Adrenal gland (tissue), 5 donors: ENCODE measurements at regions not wholly inside any gene's neighbourhood (a gene's known extent, or its start where the extent isn't known, plus 50 kb on each side); places are given as distances from the start of the nearest gene placed in this dataset.

Experiments
- CTCF ChIP-seq, 6 experiments: fragments of 450-650 bp in 4 of 6; fragments of 200-600 bp in 2 of 6; sonication (generic) in 1 of 6; IDR thresholded peaks; 1 replicate in 5 of 6; 2 replicates in 1 of 6; pipeline versions ENCODE4 v1.5.1 to v1.8.0; 2016 to 2021; ENCODE audit warnings: antibody characterized with exemption in 6 of 6, mild to moderate bottlenecking in 2 of 6, moderate library complexity in 1 of 6
- POLR2A ChIP-seq, 2 donors: fragments of 450-650 bp; IDR thresholded peaks; one replicate each; pipeline ENCODE4 v1.6.1; 2017; ENCODE audit warnings: antibody characterized with exemption in 2 of 2, mild to moderate bottlenecking in 2 of 2, moderate library complexity in 1 of 2
- donor health status: DM: no; HTN: no; CAD: no.

- TF ChIP-seq CTCF (IDR thresholded peaks at IDR 0.05) (no peak), POLR2A (IDR thresholded peaks at IDR 0.05) (no peak)
Measured at GRCh38 chr18:5625076-5625475, 81.3 kb upstream of the EPB41L3 start.
